ENCODE measurements at regions not wholly inside any gene's neighbourhood (a gene's known extent, or its start where the extent isn't known, plus 50 kb on each side); places are given as distances from the start of the nearest gene placed in this dataset.

GRCh38 chr16:65316808-65317207, 194.9 kb upstream of the CDH11 start:
- no peaks in the 10 kb centered on the region for H3K27me3 ChIP-seq (ENCODE audit: insufficient read depth, poor library complexity, severe bottlenecking)
- no peak for DNase-seq (ENCODE audit: low read depth in 1 of 2, low spot score in 1 of 2)
- H3K4me3 ChIP-seq (replicated peaks; ENCODE audit: insufficient read depth, low read length), result no peak overlapping the region
- H3K27ac ChIP-seq (replicated peaks), result no peak overlapping the region
- no peak for TF ChIP-seq POLR2AphosphoS5 (IDR thresholded peaks at IDR 0.05; ENCODE audit: low read depth)
- TF ChIP-seq GABPA (IDR thresholded peaks at IDR 0.05; ENCODE audit: low read depth), result no peak
- TF ChIP-seq CTCF (IDR thresholded peaks at IDR 0.05; ENCODE audit: insufficient read depth, low read length), result no peak
- TF ChIP-seq SPI1 (IDR thresholded peaks at IDR 0.05; ENCODE audit: borderline replicate concordance, low read depth), result no peak
- TF ChIP-seq REST (IDR thresholded peaks at IDR 0.05; ENCODE audit: insufficient replicate concordance, low read depth), result no peak

- H3K4me3 ChIP-seq (replicated peaks; ENCODE audit: insufficient read depth, low read length), result no peak overlapping the region
- no peak overlapping the region for H3K27ac ChIP-seq (replicated peaks)
- DNase-seq (ENCODE audit: low read depth in 1 of 2, low spot score in 1 of 2), result no peak
- H3K27me3 ChIP-seq (ENCODE audit: insufficient read depth, poor library complexity, severe bottlenecking), result no peaks in the 10 kb centered on the region
- no peak for TF ChIP-seq CTCF (IDR thresholded peaks at IDR 0.05; ENCODE audit: insufficient read depth, low read length)
- TF ChIP-seq REST (IDR thresholded peaks at IDR 0.05; ENCODE audit: insufficient replicate concordance, low read depth), result no peak
- no peak for TF ChIP-seq GABPA (IDR thresholded peaks at IDR 0.05; ENCODE audit: low read depth)
These were observed 193.4 kb upstream of the CDH11 start for GRCh38 chr16:65315081-65315780.

GRCh38 chr16:65314627-65315008, 192.8 kb upstream of the CDH11 start:
- no peak overlapping the region for H3K4me3 ChIP-seq (replicated peaks; ENCODE audit: insufficient read depth, low read length)
- no peak overlapping the region for H3K27ac ChIP-seq (replicated peaks)
- DNase-seq (ENCODE audit: low read depth in 1 of 2, low spot score in 1 of 2), result no peak
- TF ChIP-seq POLR2AphosphoS5 (IDR thresholded peaks at IDR 0.05; ENCODE audit: low read depth) (no peak), REST (IDR thresholded peaks at IDR 0.05; ENCODE audit: insufficient replicate concordance, low read depth) (no peak), CTCF (IDR thresholded peaks at IDR 0.05; ENCODE audit: insufficient read depth, low read length) (no peak), GABPA (IDR thresholded peaks at IDR 0.05; ENCODE audit: low read depth) (no peak), SPI1 (IDR thresholded peaks at IDR 0.05; ENCODE audit: borderline replicate concordance, low read depth) (no peak)
- no peaks in the 10 kb centered on the region for H3K27me3 ChIP-seq (ENCODE audit: insufficient read depth, poor library complexity, severe bottlenecking)
